SK-N-SH (cell line): ENCODE measurements at regions not wholly inside any gene's neighbourhood (a gene's known extent, or its start where the extent isn't known, plus 50 kb on each side); places are given as distances from the start of the nearest gene placed in this dataset.

Source experiments
- CTCF ChIA-PET: fragments of 300-600, 350-600 bp; formaldehyde crosslinking; extraction: SDS; loops from one replicate; lab custom pipeline; 2021; lab: Yijun Ruan, JAX
- POLR2A ChIA-PET: fragments of 350-600 bp; sonication (Branson Sonifier 250); formaldehyde crosslinking; extraction: SDS; loops from one replicate; lab custom pipeline; 2020; ENCODE audit warnings: antibody characterized with exemption, inconsistent platforms; lab: Yijun Ruan, JAX
- DNase-seq: peaks from one replicate; pipeline ENCODE4 v3.0.0; 2012
- H2AFZ ChIP-seq: fragments of 200-600 bp; sonication (generic); 2 replicates; pipeline ENCODE4 v1.8.1; 2016; ENCODE audit warnings: antibody characterized with exemption, mild to moderate bottlenecking, low read depth
- H3F3A ChIP-seq: fragments of 200-600 bp; sonication (generic); replicated peaks from 2 replicates; pipeline ENCODE3; 2016; ENCODE audit warnings: antibody characterized with exemption, mild to moderate bottlenecking; ENCODE audit not compliant: insufficient read depth
- H3K27ac ChIP-seq, 2 experiments: fragments of 200-500 bp in 1 of 2; fragments of 200-600 bp in 1 of 2; sonication (Bioruptor generic) in 1 of 2; sonication (generic), shearing (Covaris generic) in 1 of 2; 2 replicates each; pipeline versions ENCODE4 v1.5.1 to v1.6.1; 2014 to 2016; ENCODE audit warnings: low read depth in 2 of 2, inconsistent platforms in 1 of 2, low read length in 1 of 2, mild to moderate bottlenecking in 1 of 2, mixed read lengths in 1 of 2
- H3K27me3 ChIP-seq: fragments of 200-600 bp; sonication (generic), shearing (Covaris generic); 2 replicates; pipeline ENCODE4 v1.6.1; 2016; ENCODE audit warnings: mixed run types; ENCODE audit not compliant: insufficient read depth
- H3K36me3 ChIP-seq, 2 experiments: fragments of 200-500 bp in 1 of 2; fragments of 200-600 bp in 1 of 2; sonication (Bioruptor generic) in 1 of 2; sonication (generic) in 1 of 2; replicated peaks in 1 of 2; 2 replicates each; pipeline versions ENCODE3 to v1.5.1; 2014 to 2016; ENCODE audit warnings: low read length in 1 of 2, mild to moderate bottlenecking in 1 of 2; ENCODE audit not compliant: insufficient read depth in 2 of 2, control insufficient read depth in 1 of 2
- H3K4me1 ChIP-seq, 2 experiments: fragments of 200-500 bp in 1 of 2; fragments of 200-600 bp in 1 of 2; sonication (Bioruptor generic) in 1 of 2; sonication (generic), shearing (Covaris generic) in 1 of 2; 2 replicates each; pipeline versions ENCODE4 v1.5.1 to v1.6.1; 2014 to 2016; ENCODE audit warnings: low read depth in 1 of 2, low read length in 1 of 2, mixed run types in 1 of 2; ENCODE audit not compliant: insufficient read depth in 2 of 2, control insufficient read depth in 1 of 2
- H3K4me2 ChIP-seq: fragments of 200-600 bp; sonication (generic), shearing (Covaris generic); 2 replicates; pipeline ENCODE4 v1.6.1; 2017; ENCODE audit warnings: mixed run types
- H3K4me3 ChIP-seq, 2 experiments: fragments of 200-500 bp in 1 of 2; fragments of 200-600 bp in 1 of 2; sonication (Bioruptor generic) in 1 of 2; sonication (generic), shearing (Covaris generic) in 1 of 2; 2 replicates each; pipeline versions ENCODE4 v1.5.1 to v1.8.1; 2014 to 2016; ENCODE audit warnings: low read depth in 2 of 2, inconsistent platforms in 1 of 2, low read length in 1 of 2, mild to moderate bottlenecking in 1 of 2, mixed read lengths in 1 of 2, moderate library complexity in 1 of 2
- H3K79me2 ChIP-seq: fragments of 200-600 bp; sonication (generic); 2 replicates; pipeline ENCODE4 v1.8.1; 2017; ENCODE audit warnings: mild to moderate bottlenecking; ENCODE audit not compliant: insufficient read depth
- H3K9ac ChIP-seq: fragments of 200-600 bp; sonication (generic); 2 replicates; pipeline ENCODE4 v1.6.1; 2017; ENCODE audit warnings: mixed run types
- H3K9me2 ChIP-seq: fragments of 200-600 bp; sonication (generic); 2 replicates; pipeline ENCODE4 v1.6.1; 2017; ENCODE audit warnings: mixed run types
- H3K9me3 ChIP-seq: fragments of 200-600 bp; sonication (generic); 2 replicates; pipeline ENCODE4 v1.6.1; 2017; ENCODE audit warnings: mixed run types, mild to moderate bottlenecking, moderate library complexity
- H4K20me1 ChIP-seq: fragments of 200-600 bp; sonication (generic); 2 replicates; pipeline ENCODE4 v1.6.1; 2017; ENCODE audit warnings: mild to moderate bottlenecking, mixed run types; ENCODE audit not compliant: insufficient read depth
- CHD2 ChIP-seq: fragments of 150-350 bp; IDR thresholded peaks from 2 replicates; pipeline ENCODE4 v1.6.1; 2018; ENCODE audit warnings: low read length; ENCODE audit not compliant: partially characterized antibody
- CTCF ChIP-seq: fragments of 200-600 bp; sonication (generic); IDR thresholded peaks from 2 replicates; pipeline ENCODE4 v1.6.1; 2017; ENCODE audit warnings: antibody characterized with exemption, mild to moderate bottlenecking, moderate library complexity
- EP300 ChIP-seq, 2 experiments: IDR thresholded peaks; 2 replicates each; pipeline versions ENCODE4 v1.4.0 to v1.6.1; 2012; ENCODE audit warnings: borderline replicate concordance in 1 of 2, low read depth in 1 of 2, low read length in 1 of 2
- FOXJ3 ChIP-seq: sonication (generic); formaldehyde crosslinking; IDR thresholded peaks from 2 replicates; pipeline ENCODE4 v1.5.1; 2020; ENCODE audit warnings: mild to moderate bottlenecking, missing genetic modification reagents
- FOXM1 ChIP-seq: IDR thresholded peaks from 2 replicates; pipeline ENCODE4 v1.4.0; 2012; ENCODE audit warnings: low read depth, mild to moderate bottlenecking
- GABPA ChIP-seq: IDR thresholded peaks from 2 replicates; pipeline ENCODE4 v1.4.0; 2012; ENCODE audit warnings: low read depth, mild to moderate bottlenecking
- JUND ChIP-seq: IDR thresholded peaks from 2 replicates; pipeline ENCODE4 v1.4.0; 2012
- MXI1 ChIP-seq: IDR thresholded peaks from 2 replicates; pipeline ENCODE4 v1.6.1; 2012; ENCODE audit warnings: mild to moderate bottlenecking, low read depth, low read length, improper control_type of control experiment
- NRF1 ChIP-seq: IDR thresholded peaks from 2 replicates; pipeline ENCODE4 v1.6.1; 2012; ENCODE audit warnings: low read depth, mild to moderate bottlenecking, low read length
- PBX3 ChIP-seq: IDR thresholded peaks from 2 replicates; pipeline ENCODE4; 2012
- POLR2AphosphoS5 ChIP-seq: IDR thresholded peaks from 2 replicates; pipeline ENCODE4 v1.6.1; 2012; ENCODE audit warnings: low read depth, low read length
- RAD21 ChIP-seq: IDR thresholded peaks from 2 replicates; pipeline ENCODE4 v1.6.1; 2012; ENCODE audit warnings: mild to moderate bottlenecking, low read length
- REST ChIP-seq: IDR thresholded peaks from 2 replicates; pipeline ENCODE4 v1.6.1; 2012; ENCODE audit warnings: mild to moderate bottlenecking, low read depth, low read length, moderate library complexity
- RFX5 ChIP-seq: IDR thresholded peaks from 2 replicates; pipeline ENCODE4 v1.6.1; 2012; ENCODE audit warnings: mild to moderate bottlenecking, improper control_type of control experiment, low read length
- RXRA ChIP-seq: IDR thresholded peaks from 2 replicates; pipeline ENCODE4 v1.4.0; 2012; ENCODE audit warnings: low read depth, mild to moderate bottlenecking, borderline replicate concordance
- SIN3A ChIP-seq: IDR thresholded peaks from 2 replicates; pipeline ENCODE4 v1.6.1; 2012; ENCODE audit warnings: low read depth, mild to moderate bottlenecking, low read length, moderate library complexity, borderline replicate concordance
- TCF12 ChIP-seq: IDR thresholded peaks from 2 replicates; pipeline ENCODE4 v1.4.0; 2012
- USF2 ChIP-seq: fragments of 150-350 bp; IDR thresholded peaks from 2 replicates; pipeline ENCODE4 v1.6.1; 2017; ENCODE audit warnings: antibody characterized with exemption, low read length, low read depth, borderline replicate concordance
- WGBS: methylation state at CpG from one replicate; pipeline ENCODE4 v1.1.6; 2017; ENCODE audit warnings: low lambda C conversion rate; 5-methylcytosine and 5-hydroxymethylcytosine counted together
- TF ChIP-seq, protein P1 (sequence below): IDR thresholded peaks from 2 replicates; pipeline ENCODE4 v1.4.0; 2012; ENCODE audit warnings: low read depth, borderline replicate concordance

DNA sequence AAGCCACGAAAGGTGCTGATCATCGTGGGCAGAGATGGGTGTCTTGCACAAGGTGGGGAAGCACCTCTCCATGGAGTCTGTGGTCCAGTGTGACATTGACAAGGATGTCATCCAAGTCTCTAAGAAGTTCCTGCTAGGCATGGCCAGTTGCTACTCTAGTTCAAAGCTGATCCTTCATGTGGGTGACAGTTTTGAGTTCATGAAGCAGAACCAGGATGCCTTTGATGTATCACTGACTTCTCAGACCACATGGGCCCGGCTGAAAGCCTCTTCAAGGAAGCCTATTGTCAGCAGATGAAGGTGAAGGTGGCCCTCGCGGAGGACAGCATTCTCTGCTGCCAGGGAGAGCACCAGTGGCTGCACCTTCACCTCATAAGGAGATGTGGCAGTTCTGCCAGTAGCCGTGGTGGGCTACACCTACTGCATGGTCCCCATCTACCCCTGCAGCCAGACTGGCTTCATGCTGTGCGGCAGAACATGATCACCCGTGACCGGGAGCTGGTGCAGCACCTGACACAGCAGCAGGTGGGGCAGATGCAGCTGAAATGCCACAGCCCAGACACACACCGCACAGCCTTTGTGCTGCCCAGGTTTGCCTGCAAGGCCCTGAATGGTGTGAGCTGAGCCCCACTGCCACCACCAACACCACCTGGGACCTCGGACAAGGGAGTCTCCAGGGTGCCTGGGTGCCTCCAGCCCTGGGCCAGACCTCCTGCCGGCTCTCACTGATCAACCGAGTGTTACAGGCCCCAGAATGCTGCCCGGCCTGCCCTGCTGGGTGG, 75.0 kb upstream of the SULF2 start:
- WGBS, result 40% methylated on average over 2 of the region's 14 CpGs
- Histone ChIP-seq H3K27me3 (peaks cover 7% of the 10 kb centered on the region; the same call in 1 of the 2 replicates), H3K79me2 (no peaks in the 10 kb centered on the region), H3K9me2 (no peaks in the 10 kb centered on the region), H3K4me1 (no peaks in the 10 kb centered on the region; a peak in 1 of 4 replicates), H3K27ac (no peak overlapping the region), H3K9me3 (no peaks in the 10 kb centered on the region), H3K36me3 (no peaks in the 10 kb centered on the region), H4K20me1 (no peaks in the 10 kb centered on the region), H3F3A (no peaks in the 10 kb centered on the region), H3K9ac (no peak overlapping the region), H3K4me3 (no peak overlapping the region), H2AFZ (no peak overlapping the region), H3K4me2 (no peak overlapping the region)
- no peak for DNase-seq
- ChIA-PET CTCF (interaction anchor here (1.0 kb wide), 2 partner anchors 183 to 761 kb away, joined by 3 read pairs; no protein-coding TSS in a partner anchor), POLR2A (no interaction called here)
- TF ChIP-seq TCF12 (no peak), FOXJ3 (CRISPR knock-in tag) (no peak), JUND (no peak), GABPA (no peak), REST (no peak), MXI1 (no peak), RAD21 (no peak), PBX3 (no peak), NRF1 (no peak), USF2 (no peak), CHD2 (no peak), POLR2AphosphoS5 (no peak), CTCF (no peak), RXRA (no peak), SIN3A (no peak), RFX5 (no peak), EP300 (IDR thresholded peaks at IDR 0.05; ENCODE audit: borderline replicate concordance in 1 of 2, low read depth in 1 of 2, low read length in 1 of 2) (no peak), FOXM1 (no peak)
- TF ChIP-seq, protein P1, sequence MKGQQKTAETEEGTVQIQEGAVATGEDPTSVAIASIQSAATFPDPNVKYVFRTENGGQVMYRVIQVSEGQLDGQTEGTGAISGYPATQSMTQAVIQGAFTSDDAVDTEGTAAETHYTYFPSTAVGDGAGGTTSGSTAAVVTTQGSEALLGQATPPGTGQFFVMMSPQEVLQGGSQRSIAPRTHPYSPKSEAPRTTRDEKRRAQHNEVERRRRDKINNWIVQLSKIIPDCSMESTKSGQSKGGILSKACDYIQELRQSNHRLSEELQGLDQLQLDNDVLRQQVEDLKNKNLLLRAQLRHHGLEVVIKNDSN, result no peak
